ENCODE measurements at regions not wholly inside any gene's neighbourhood (a gene's known extent, or its start where the extent isn't known, plus 50 kb on each side); places are given as distances from the start of the nearest gene placed in this dataset.

DNA sequence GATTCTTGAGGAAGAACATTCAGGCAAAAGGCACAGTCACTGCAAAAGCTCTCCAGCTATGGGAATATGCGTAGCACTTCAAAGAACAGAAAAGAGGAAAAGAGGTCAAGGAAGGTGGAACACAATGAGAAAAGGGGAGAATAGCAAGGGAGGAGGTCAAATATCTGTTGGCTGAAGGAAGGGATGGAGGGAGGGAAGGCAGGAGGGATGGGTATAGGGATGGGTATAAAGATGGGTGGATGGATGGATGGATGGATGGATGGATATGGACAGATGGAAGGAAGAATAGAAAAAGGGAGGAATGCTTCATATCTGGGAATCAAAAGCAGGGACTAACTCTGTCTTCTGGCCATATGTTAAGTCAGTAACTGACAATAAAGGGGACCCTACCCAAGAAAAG lies 164.2 kb upstream of the TOP1 start:
- TF ChIP-seq TAF1 (IDR thresholded peaks at IDR 0.05; ENCODE audit: low read depth) (no peak), CREB1 (IDR thresholded peaks at IDR 0.05; ENCODE audit: low read depth) (no peak), EGR1 (IDR thresholded peaks at IDR 0.05) (no peak), FOXM1 (IDR thresholded peaks at IDR 0.05; ENCODE audit: borderline replicate concordance, low read depth) (no peak), EP300 (IDR thresholded peaks at IDR 0.05; ENCODE audit: borderline replicate concordance) (no peak), TEAD4 (IDR thresholded peaks at IDR 0.05) (no peak), YY1 (IDR thresholded peaks at IDR 0.05; ENCODE audit: low read depth) (no peak), RAD21 (IDR thresholded peaks at IDR 0.05; ENCODE audit: low read depth) (no peak), CEBPB (IDR thresholded peaks at IDR 0.05) (no peak), ZBTB7A (IDR thresholded peaks at IDR 0.05; ENCODE audit: low read depth) (no peak), MAX (IDR thresholded peaks at IDR 0.05) (no peak)
- TF ChIP-seq, protein P1, sequence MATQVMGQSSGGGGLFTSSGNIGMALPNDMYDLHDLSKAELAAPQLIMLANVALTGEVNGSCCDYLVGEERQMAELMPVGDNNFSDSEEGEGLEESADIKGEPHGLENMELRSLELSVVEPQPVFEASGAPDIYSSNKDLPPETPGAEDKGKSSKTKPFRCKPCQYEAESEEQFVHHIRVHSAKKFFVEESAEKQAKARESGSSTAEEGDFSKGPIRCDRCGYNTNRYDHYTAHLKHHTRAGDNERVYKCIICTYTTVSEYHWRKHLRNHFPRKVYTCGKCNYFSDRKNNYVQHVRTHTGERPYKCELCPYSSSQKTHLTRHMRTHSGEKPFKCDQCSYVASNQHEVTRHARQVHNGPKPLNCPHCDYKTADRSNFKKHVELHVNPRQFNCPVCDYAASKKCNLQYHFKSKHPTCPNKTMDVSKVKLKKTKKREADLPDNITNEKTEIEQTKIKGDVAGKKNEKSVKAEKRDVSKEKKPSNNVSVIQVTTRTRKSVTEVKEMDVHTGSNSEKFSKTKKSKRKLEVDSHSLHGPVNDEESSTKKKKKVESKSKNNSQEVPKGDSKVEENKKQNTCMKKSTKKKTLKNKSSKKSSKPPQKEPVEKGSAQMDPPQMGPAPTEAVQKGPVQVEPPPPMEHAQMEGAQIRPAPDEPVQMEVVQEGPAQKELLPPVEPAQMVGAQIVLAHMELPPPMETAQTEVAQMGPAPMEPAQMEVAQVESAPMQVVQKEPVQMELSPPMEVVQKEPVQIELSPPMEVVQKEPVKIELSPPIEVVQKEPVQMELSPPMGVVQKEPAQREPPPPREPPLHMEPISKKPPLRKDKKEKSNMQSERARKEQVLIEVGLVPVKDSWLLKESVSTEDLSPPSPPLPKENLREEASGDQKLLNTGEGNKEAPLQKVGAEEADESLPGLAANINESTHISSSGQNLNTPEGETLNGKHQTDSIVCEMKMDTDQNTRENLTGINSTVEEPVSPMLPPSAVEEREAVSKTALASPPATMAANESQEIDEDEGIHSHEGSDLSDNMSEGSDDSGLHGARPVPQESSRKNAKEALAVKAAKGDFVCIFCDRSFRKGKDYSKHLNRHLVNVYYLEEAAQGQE (IDR thresholded peaks at IDR 0.05; ENCODE audit: low read depth), result no peak

Measured in Ishikawa (cell line).